ENCODE measurements at regions not wholly inside any gene's neighbourhood (a gene's known extent, or its start where the extent isn't known, plus 50 kb on each side); places are given as distances from the start of the nearest gene placed in this dataset.

GRCh38 chr4:163623787-163624186, 129.3 kb downstream of the TMA16 start:
- no peak for DNase-seq

- no peak for DNase-seq
Observed at GRCh38 chr4:163624727-163625126, 130.2 kb downstream of the TMA16 start.

- DNase-seq: no peak
Observed at GRCh38 chr4:163631288-163631687, 136.8 kb downstream of the TMA16 start.

- DNase-seq: no peak
Observed at GRCh38 chr4:163638909-163639308, 144.4 kb downstream of the TMA16 start.

- no peak for DNase-seq
Observed at GRCh38 chr4:163649557-163650091, 155.1 kb downstream of the TMA16 start.

GRCh38 chr4:163651761-163652160, 157.3 kb downstream of the TMA16 start:
- DNase-seq: no peak

GRCh38 chr4:163654621-163655020, 160.1 kb downstream of the TMA16 start:
- no peak for DNase-seq

- DNase-seq: no peak
Observed at GRCh38 chr4:163660636-163661035, 166.1 kb downstream of the TMA16 start.

- no peak for DNase-seq
Observed at GRCh38 chr4:163662768-163663167, 168.3 kb downstream of the TMA16 start.

GRCh38 chr4:163663454-163664225, 169.2 kb downstream of the TMA16 start:
- no peak for DNase-seq

- no peak for DNase-seq
Observed at GRCh38 chr4:163665101-163665500, 170.6 kb downstream of the TMA16 start.

GRCh38 chr4:163665521-163666331, 171.2 kb downstream of the TMA16 start:
- DNase-seq: no peak

GRCh38 chr4:163666332-163666873, 171.9 kb downstream of the TMA16 start:
- DNase-seq: no peak

- no peak for DNase-seq
Observed at GRCh38 chr4:163672751-163673150, 178.3 kb downstream of the TMA16 start.

- DNase-seq: no peak
Observed at GRCh38 chr4:163673848-163674697, 179.6 kb downstream of the TMA16 start.

- no peak for DNase-seq
Observed at GRCh38 chr4:163679189-163679588, 184.7 kb downstream of the TMA16 start.

GRCh38 chr4:163680386-163681098, 186.1 kb downstream of the TMA16 start:
- DNase-seq: no peak

GRCh38 chr4:163681208-163681821, 186.8 kb downstream of the TMA16 start:
- DNase-seq: no peak

- no peak for DNase-seq
Observed at GRCh38 chr4:163688856-163689255, 194.4 kb downstream of the TMA16 start.

GRCh38 chr4:163693211-163693610, 198.7 kb downstream of the TMA16 start:
- DNase-seq: no peak

- no peak for DNase-seq
Observed at GRCh38 chr4:163693776-163694175, 199.3 kb downstream of the TMA16 start.

- no peak for DNase-seq
Observed at GRCh38 chr4:163694385-163694784, 199.9 kb downstream of the TMA16 start.
